Dedifferentiated amniotic fluid mesenchymal stem cell (primary cell): ENCODE measurements at regions not wholly inside any gene's neighbourhood (a gene's known extent, or its start where the extent isn't known, plus 50 kb on each side); places are given as distances from the start of the nearest gene placed in this dataset.
"Not testable (repeated sequence)": the region's sequence is repeated elsewhere in the genome, so short reads cannot be mapped to it uniquely, and the experiment has no call there.

Source experiments
- DNase-seq: peaks from one replicate; pipeline ENCODE4 v3.0.0-alpha.2; 2016; ENCODE audit errors: extremely low spot score

DNA sequence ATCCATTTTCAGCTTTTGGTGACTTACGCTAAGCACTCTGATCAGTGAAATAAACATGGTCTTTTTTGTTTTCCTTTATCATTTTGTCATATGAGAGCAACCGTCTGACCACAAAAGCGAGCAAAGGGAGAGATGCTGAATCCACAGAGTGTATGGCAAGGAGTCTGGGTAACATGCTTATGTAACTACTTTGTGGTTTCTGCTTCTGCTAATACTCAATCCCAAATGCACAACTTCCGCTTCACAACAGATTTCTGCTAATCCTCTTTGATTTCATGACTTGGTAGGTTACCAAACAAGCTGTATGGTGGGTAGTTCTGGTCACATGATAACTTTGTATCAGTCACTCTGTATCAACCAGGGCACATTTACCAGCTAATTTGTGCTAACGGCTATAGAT is 908.4 kb upstream of the CRIM1 start:
- no peak for DNase-seq

DNA sequence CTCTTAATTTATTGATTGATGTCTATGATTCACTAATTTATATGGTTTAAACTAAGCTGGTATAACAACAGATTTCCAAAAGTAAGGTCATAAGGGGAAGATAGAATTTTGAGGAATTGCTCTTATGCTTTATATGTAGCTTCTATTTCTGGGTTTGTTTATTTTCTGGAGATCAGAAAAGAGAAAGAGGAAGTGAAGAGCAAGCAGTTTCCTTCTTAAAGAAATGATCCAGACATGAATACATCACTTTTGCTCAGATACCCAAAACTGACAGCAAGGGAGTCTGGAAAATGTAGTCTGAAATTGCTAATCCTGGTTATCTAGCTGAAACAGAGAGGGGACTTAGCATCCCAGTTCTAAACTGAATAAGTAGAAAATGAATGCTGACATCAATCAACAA is 912.5 kb upstream of the CRIM1 start:
- DNase-seq = no peak

DNA sequence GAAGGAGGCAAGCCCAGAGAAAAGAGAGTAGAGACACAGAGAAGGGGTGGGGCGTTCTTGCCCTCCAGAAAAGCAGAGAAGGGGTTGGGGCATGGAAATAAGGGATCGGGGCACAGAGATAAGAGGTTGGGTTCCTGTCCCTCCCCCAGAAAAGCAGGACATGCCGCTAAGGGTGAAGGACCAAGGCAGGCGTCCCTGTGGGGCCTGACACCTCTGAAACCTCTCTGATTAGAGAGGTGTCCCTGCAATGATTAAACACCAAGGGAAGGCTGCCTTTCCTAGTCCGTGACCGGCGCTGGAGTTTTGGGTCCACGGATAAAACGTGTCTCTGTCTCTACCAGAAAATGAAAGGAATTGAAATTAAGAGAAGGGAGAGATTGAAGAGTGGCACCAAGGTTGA is 914.0 kb upstream of the CRIM1 start:
- not testable (repeated sequence) for DNase-seq

DNA sequence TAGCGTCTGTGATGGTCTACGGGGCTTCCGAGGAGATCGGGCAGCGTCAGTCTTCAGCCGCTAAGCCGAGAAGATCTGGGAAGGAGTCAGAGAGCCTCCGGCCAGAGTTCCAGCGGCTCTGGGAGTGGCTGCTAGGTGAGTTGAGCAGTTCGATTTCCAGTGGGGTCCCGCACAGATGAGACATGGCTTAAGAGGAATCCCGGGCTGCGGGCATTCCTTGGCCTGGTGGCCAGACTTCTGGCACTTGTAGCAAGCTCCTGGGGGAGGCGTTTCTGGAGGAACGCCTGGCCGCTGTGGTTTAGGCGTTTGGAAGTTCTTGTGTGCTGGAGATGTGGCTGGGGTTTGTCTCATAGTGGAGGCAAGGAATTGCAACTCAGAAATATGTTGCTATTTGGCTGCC is 915.3 kb upstream of the CRIM1 start:
- DNase-seq = not testable (repeated sequence)

- DNase-seq = not testable (repeated sequence)
Measured at GRCh38 chr2:35436893-35437292, 918.7 kb upstream of the CRIM1 start.

DNA sequence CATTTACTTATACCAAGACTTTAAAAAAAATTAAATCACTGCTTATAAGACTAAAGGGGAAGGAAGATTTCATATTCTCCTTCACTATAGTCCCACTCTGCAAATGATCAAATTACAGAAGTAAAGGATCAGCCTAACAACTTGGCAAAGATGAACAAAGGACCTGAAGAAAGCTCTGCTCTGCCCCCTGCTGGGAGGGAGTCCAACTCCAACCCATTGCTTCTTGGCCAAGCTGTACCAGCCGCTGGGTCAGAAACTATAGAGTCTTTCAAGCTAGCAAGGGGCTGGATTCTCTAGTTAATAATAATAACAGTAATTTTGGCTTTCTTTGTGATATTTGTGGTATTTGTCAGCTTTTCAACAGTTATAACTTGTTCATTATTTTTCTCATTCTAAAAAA is 927.0 kb upstream of the CRIM1 start:
- no peak for DNase-seq

DNA sequence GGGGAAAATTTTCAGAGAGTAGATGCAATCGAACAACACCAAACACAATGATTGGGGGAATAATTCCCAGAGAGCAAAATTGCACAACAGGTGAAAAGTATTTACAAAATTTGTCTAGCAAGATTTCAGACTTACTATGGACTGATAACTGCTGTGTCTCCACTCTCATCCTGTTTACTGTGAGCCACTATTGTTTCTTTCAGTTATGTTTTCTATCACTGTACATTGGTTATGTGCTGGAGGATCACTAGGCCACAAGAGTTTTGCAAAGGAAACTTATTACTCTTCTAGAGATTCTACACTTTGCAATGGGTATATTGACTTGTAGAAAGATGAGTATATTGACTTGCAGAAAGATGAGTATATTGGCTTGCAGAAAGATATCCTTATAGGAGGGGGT is 934.1 kb upstream of the CRIM1 start:
- DNase-seq = no peak

DNA sequence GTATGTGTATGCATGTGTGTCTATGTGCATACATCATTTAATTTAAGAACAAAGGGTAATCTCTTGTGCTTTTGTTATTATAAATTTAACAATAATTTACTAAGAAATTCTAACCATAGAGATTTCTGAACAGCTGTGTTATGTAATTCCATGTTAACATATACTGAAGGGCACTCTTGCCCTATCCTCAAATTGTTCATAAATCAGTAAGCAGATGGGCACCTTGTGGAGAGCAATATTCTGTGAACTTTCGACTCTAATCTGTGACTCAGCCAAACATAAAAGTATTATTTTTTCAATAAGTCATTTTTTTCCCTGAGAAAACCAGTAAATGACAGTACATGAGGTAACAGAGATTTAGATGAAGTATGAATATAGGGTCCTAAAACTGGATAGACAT is 938.3 kb upstream of the CRIM1 start:
- DNase-seq = no peak

GRCh38 chr2:35416391-35417140 is 939.0 kb upstream of the CRIM1 start:
- DNase-seq = no peak

DNA sequence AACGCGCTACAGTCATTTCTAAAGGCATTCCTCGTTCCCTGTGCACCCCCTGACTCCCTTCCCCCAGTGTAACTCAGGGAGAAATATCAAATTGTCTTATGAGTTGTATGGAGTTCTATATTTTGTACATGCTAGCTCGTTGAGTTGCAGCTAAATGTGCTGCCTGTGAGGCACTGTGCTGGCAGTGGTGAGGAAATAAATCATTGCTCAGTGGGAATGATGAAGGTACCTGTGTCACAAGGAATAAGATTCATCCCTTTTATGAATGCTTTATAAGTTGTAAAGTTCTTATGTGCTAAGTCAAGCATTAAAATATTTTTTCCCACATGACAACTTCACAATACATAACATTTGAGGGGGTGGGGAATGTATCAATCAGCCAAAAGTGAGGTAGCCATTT is 939.6 kb upstream of the CRIM1 start:
- no peak for DNase-seq

DNA sequence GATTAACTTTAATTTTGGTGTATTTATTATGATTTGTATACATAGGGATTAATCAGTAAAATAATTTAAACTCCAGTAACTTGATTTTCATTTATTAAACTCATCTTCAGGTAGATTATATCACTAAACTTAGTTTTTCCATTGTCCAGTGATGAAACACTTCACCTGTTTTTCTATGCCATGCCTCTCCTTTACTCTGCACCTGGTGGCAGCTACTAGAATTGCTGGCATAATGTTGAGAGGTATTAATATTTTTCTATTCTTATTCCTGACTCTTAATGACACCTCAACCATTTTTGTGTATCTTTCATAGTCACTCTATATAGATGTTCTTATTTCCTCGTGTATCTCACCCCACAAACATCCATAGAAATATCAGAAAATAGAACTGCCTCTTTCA is 940.3 kb upstream of the CRIM1 start:
- DNase-seq = no peak

GRCh38 chr2:35410431-35411061 is 945.0 kb upstream of the CRIM1 start:
- DNase-seq = peak; percentile 31

- DNase-seq = no peak
Measured at GRCh38 chr2:35409762-35410161, 945.8 kb upstream of the CRIM1 start.

GRCh38 chr2:35408320-35408719 is 947.3 kb upstream of the CRIM1 start:
- DNase-seq = no peak

- no peak for DNase-seq
Measured at GRCh38 chr2:35391736-35392442, 963.7 kb upstream of the CRIM1 start.

DNA sequence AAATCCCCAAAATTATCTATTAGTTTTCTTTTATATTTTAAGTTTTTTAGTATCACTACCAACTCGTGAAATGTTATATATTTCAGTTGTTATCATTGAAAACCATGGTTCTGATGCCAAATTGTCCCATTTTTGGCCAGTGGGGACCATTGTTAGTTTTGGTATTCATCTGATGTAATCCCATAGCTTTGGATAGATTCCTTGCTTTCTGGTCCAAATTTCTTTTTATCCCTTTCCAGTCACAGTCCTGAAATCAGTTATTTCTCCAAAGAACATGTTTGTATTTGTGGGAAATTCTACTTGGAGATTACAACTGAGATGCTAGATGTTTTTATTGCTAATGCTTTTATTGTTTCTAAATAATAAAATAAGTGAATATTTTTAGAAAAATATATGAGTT is 976.8 kb upstream of the CRIM1 start:
- no peak for DNase-seq

DNA sequence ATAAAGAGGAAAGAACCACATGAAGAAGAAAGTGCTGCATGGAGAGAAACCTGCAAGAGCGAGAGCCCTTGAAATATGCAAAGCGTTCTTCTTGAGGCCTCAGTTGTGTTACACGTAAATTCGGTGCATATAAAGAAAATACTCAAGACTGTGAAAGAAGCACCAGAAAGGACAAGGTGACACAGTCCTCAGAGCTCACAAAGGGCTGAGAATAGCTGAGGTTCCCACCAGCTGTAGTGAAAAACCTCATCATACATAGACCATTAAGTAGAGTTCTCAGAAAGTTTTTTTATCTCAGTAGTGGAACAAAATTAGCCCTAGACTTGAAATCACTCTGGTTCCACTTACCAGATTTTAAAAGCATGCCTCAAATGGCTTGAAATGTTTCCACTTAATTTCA is 980.7 kb upstream of the CRIM1 start:
- no peak for DNase-seq

DNA sequence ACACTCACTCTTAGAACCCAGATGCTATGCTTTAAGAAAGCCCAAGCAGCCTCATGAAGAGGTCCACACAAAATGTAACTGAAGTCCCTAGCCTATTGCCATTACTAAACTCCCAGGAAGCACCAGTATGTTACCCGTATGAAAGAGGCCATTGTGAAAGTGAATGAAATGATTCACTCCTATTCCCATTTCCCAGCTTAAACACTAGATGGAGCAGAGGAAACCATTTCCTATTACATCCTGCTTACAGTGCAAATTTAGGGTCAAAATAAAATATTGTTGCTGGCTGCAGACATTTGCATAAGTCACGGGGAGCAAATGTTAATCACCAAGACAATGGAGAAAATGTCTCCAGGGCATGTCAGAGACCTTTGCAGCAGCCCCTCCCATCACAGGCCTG is 989.7 kb upstream of the CRIM1 start:
- no peak for DNase-seq

DNA sequence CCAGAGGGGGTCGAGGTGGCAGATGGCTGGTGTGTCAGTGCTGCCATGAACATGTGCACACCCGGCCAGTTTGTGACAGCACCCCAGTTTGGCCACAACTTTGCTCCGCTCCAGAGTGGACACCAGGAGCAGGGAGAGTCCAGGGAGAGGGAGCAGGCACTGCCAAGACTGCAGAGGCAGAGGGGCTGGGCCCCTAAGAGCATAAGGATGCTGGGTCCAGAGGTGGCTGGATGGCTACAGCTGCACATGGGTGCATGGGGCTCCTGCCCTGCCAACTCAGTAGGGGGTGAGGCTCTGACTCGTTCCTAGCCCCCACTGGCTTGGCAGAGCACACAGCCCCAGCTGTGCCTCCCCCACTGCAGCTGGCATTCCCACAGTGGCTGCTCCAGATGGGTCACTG is 999.2 kb upstream of the CRIM1 start:
- no peak for DNase-seq

DNA sequence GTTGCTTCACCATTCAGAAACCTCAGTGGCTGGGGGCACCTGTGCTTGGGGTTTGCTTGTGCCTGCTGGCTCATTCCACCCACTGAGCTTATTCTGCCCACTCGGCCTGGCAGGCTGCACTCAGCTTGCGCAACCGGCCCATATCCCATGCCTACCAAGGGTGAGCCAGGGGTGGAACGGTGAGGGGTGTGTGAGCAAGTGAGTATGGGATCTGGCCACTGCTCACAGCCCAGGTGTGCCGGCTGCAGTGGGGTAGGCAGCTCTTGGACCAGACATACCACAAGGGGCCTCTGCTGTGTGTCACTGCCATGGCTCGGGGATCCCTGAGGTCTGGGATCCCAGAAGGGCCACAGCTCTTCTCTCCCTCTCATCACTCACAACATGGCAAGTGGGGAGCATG is 1000.5 kb upstream of the CRIM1 start:
- no peak for DNase-seq

DNA sequence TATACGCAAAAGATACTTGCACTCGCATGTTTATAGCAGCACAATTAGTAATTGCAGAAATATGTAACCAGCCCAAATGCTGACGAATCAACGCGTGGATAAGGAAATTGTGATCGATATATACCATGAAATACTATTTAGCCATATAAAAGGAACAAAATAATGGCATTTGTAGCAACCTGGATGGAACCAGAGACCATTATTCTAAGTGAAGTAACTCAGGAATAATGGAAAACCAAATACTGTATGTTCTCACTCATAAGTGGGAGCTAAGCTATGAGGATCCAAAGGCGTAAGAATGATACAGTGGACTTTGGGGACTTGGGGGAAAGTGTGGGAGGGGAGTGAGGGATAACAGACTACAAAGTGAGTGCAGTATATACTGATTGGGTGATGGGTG is 1008.0 kb upstream of the CRIM1 start:
- no peak for DNase-seq

GRCh38 chr2:35343135-35343534 is 1012.4 kb upstream of the CRIM1 start:
- DNase-seq = no peak

DNA sequence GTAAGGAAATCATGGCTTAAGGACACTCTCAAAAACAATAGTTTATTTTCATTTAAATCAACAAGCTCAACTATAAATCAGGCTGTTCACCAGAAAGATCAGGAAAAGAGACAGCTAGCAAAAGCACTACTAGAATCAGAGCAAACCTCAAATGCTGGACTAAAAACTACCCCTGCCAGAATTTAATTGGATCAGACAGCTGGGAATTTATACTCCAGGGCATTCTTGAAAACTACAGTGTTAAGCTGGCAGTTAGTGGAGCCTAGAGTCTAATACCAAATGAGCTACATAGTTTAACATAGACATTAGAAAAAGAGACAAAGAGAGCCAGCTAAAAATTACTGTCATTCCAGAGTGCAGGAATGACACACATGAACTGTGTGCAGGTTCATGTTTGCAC is 1016.4 kb upstream of the CRIM1 start:
- DNase-seq = no peak
